Loucy (cell line): ENCODE measurements at regions not wholly inside any gene's neighbourhood (a gene's known extent, or its start where the extent isn't known, plus 50 kb on each side); places are given as distances from the start of the nearest gene placed in this dataset.

Experiments
- H2AFZ ChIP-seq: fragments of 200-600 bp; sonication (generic); 2 replicates; pipeline ENCODE4 v1.6.0; 2016; ENCODE audit warnings: antibody characterized with exemption, mild to moderate bottlenecking, low read length, moderate library complexity
- H3F3A ChIP-seq: fragments of 200-600 bp; 2 replicates; pipeline ENCODE4 v1.6.0; 2016; ENCODE audit warnings: antibody characterized with exemption, low read depth, mild to moderate bottlenecking
- H3K27me3 ChIP-seq: fragments of 200-600 bp; sonication (generic); 2 replicates; pipeline ENCODE4 v1.6.1; 2014; ENCODE audit warnings: low read length, mild to moderate bottlenecking; ENCODE audit not compliant: insufficient read depth, poor library complexity, severe bottlenecking
- H3K36me3 ChIP-seq: fragments of 200-600 bp; sonication (generic); 2 replicates; pipeline ENCODE4 v1.6.1; 2016; ENCODE audit warnings: low read length; ENCODE audit not compliant: insufficient read depth
- H3K4me1 ChIP-seq: fragments of 200-600 bp; sonication (generic); 2 replicates; pipeline ENCODE4 v1.5.1; 2014; ENCODE audit warnings: low read length, mild to moderate bottlenecking; ENCODE audit not compliant: insufficient read depth, poor library complexity, severe bottlenecking
- H3K4me2 ChIP-seq: fragments of 200-600 bp; sonication (generic); 2 replicates; pipeline ENCODE4 v1.6.0; 2014; ENCODE audit warnings: antibody characterized with exemption, low read length, low read depth, mild to moderate bottlenecking; ENCODE audit not compliant: poor library complexity, severe bottlenecking
- H3K4me3 ChIP-seq: fragments of 200-600 bp; sonication (generic); 2 replicates; pipeline ENCODE4 v1.5.1; 2014; ENCODE audit warnings: low read length, mild to moderate bottlenecking, mixed read lengths; ENCODE audit not compliant: poor library complexity, severe bottlenecking
- H3K79me2 ChIP-seq: fragments of 200-600 bp; sonication (generic); 2 replicates; pipeline ENCODE4 v1.6.1; 2014; ENCODE audit warnings: low read length; ENCODE audit not compliant: insufficient read depth
- H3K9ac ChIP-seq: fragments of 200-600 bp; sonication (generic); 2 replicates; pipeline ENCODE4 v1.6.0; 2014; ENCODE audit warnings: mild to moderate bottlenecking, low read depth, low read length, moderate library complexity; ENCODE audit not compliant: poor library complexity, severe bottlenecking
- H3K9me2 ChIP-seq: fragments of 200-600 bp; sonication (generic); replicated peaks from 2 replicates; pipeline ENCODE4 v1.6.1; 2016; ENCODE audit warnings: low read depth, low read length, mixed read lengths
- H3K9me3 ChIP-seq: fragments of 200-600 bp; sonication (generic); 2 replicates; pipeline ENCODE4 v1.6.1; 2014; ENCODE audit warnings: mild to moderate bottlenecking, antibody characterized with exemption, low read length, low read depth; ENCODE audit not compliant: insufficient read depth
- H4K20me1 ChIP-seq: fragments of 200-600 bp; sonication (generic); 2 replicates; pipeline ENCODE4 v1.6.0; 2014; ENCODE audit warnings: antibody characterized with exemption, low read length, mild to moderate bottlenecking; ENCODE audit not compliant: insufficient read depth, poor library complexity, severe bottlenecking
- CTCF ChIP-seq: fragments of 200-600 bp; sonication (generic); conservative IDR thresholded peaks from 2 replicates; pipeline ENCODE4 v1.5.1; 2014; ENCODE audit warnings: mild to moderate bottlenecking, antibody characterized with exemption, low read length
- EZH2phosphoT487 ChIP-seq: fragments of 200-600 bp; IDR thresholded peaks from 2 replicates; pipeline ENCODE4 v1.6.1; 2018; ENCODE audit warnings: antibody characterized with exemption, mild to moderate bottlenecking, moderate library complexity, borderline replicate concordance

- H2AFZ ChIP-seq, result no peak overlapping the region
- no peaks in the 10 kb centered on the region for H3K79me2 ChIP-seq
- H3K9ac ChIP-seq, result peak overlapping the region; percentile 60
- H3K36me3 ChIP-seq, result no peaks in the 10 kb centered on the region
- H3F3A ChIP-seq, result peaks cover 21% of the 10 kb centered on the region
- no peaks in the 10 kb centered on the region for H4K20me1 ChIP-seq
- no peaks in the 10 kb centered on the region for H3K9me3 ChIP-seq
- H3K9me2 ChIP-seq, result no peaks in the 10 kb centered on the region
- H3K4me2 ChIP-seq, result no peak overlapping the region
- H3K4me1 ChIP-seq, result peaks cover 64% of the 10 kb centered on the region
- TF ChIP-seq CTCF (no peak), EZH2phosphoT487 (no peak)
- H3K4me3 ChIP-seq, result no peak overlapping the region
- H3K27me3 ChIP-seq, result no peaks in the 10 kb centered on the region
These were observed 433.1 kb upstream of the HS6ST1 start for GRCh38 chr2:128751746-128752145.

- Histone ChIP-seq H4K20me1 (no peaks in the 10 kb centered on the region), H3K9me2 (no peaks in the 10 kb centered on the region), H3K4me3 (no peak overlapping the region), H3K9me3 (no peaks in the 10 kb centered on the region), H3F3A (peaks cover 21% of the 10 kb centered on the region), H3K4me2 (peak overlapping the region; percentile 85), H3K36me3 (no peaks in the 10 kb centered on the region), H2AFZ (no peak overlapping the region), H3K4me1 (peaks cover 63% of the 10 kb centered on the region), H3K27me3 (no peaks in the 10 kb centered on the region), H3K9ac (peak overlapping the region; percentile 60), H3K79me2 (no peaks in the 10 kb centered on the region)
- TF ChIP-seq EZH2phosphoT487 (no peak), CTCF (no peak)
These were observed 434.1 kb upstream of the HS6ST1 start for GRCh38 chr2:128752691-128753263.

- Histone ChIP-seq H3K9ac (peak overlapping the region; percentile 60), H3F3A (peaks cover 21% of the 10 kb centered on the region), H3K9me3 (no peaks in the 10 kb centered on the region), H3K27me3 (no peaks in the 10 kb centered on the region), H3K4me2 (peak overlapping the region; percentile 85), H4K20me1 (no peaks in the 10 kb centered on the region), H3K4me1 (peaks cover 63% of the 10 kb centered on the region), H2AFZ (no peak overlapping the region), H3K36me3 (no peaks in the 10 kb centered on the region), H3K9me2 (no peaks in the 10 kb centered on the region), H3K79me2 (no peaks in the 10 kb centered on the region), H3K4me3 (peak overlapping the region; percentile 52)
- TF ChIP-seq CTCF, result no peak
- TF ChIP-seq EZH2phosphoT487, result no peak
These were observed 434.7 kb upstream of the HS6ST1 start for GRCh38 chr2:128753321-128753720.
